OCI-LY7 (cell line): ENCODE measurements at regions not wholly inside any gene's neighbourhood (a gene's known extent, or its start where the extent isn't known, plus 50 kb on each side); places are given as distances from the start of the nearest gene placed in this dataset.

Experiments used
- BruUV-seq: library from RNA; stranded (reverse); fragments of 400-500 nt; replicated peaks from 2 replicates; lab custom pipeline; 2021; lab: Mats Ljungman, UMichigan
- CTCF ChIA-PET: fragments of 300-600 bp; sonication (Branson Sonifier 250); formaldehyde crosslinking; loops from one replicate; lab custom pipeline; 2022; ENCODE audit warnings: antibody characterized with exemption; ENCODE audit not compliant: unreplicated experiment; lab: Charles Lee
- POLR2A ChIA-PET: fragments of 300-600 bp; sonication (Branson Sonifier 250); formaldehyde crosslinking; loops from one replicate; lab custom pipeline; 2022; ENCODE audit warnings: antibody characterized with exemption; lab: Charles Lee
- DNase-seq: peaks from one replicate; pipeline ENCODE4 v3.0.0-alpha.2; 2015; ENCODE audit warnings: low spot score
- H2AFZ ChIP-seq: fragments of 200-600 bp; sonication (generic), shearing (Covaris generic); 2 replicates; pipeline ENCODE4 v1.6.1; 2014; ENCODE audit warnings: mild to moderate bottlenecking, antibody characterized with exemption, low read length, moderate library complexity
- H3K27ac ChIP-seq: fragments of 200-600 bp; sonication (generic); 2 replicates; pipeline ENCODE4 v1.5.1; 2014; ENCODE audit warnings: mixed run types, low read depth, mild to moderate bottlenecking, moderate library complexity, low read length, inconsistent platforms; ENCODE audit not compliant: poor library complexity, severe bottlenecking
- H3K36me3 ChIP-seq: fragments of 200-600 bp; sonication (generic); 2 replicates; pipeline ENCODE4 v1.6.1; 2014; ENCODE audit warnings: mild to moderate bottlenecking, antibody characterized with exemption, low read length, moderate library complexity, mixed read lengths; ENCODE audit not compliant: insufficient read depth
- H3K4me1 ChIP-seq: fragments of 200-600 bp; sonication (generic); 2 replicates; pipeline ENCODE4 v1.5.1; 2014; ENCODE audit warnings: mild to moderate bottlenecking, low read length; ENCODE audit not compliant: insufficient read depth, poor library complexity, severe bottlenecking
- H3K4me2 ChIP-seq: fragments of 200-600 bp; sonication (generic); 2 replicates; pipeline ENCODE4 v1.6.1; 2014; ENCODE audit warnings: mild to moderate bottlenecking, low read length
- H3K4me3 ChIP-seq: fragments of 200-600 bp; sonication (generic); 2 replicates; pipeline ENCODE4 v1.5.1; 2014; ENCODE audit warnings: mild to moderate bottlenecking, low read depth, low read length; ENCODE audit not compliant: poor library complexity, severe bottlenecking
- H3K79me2 ChIP-seq: fragments of 200-600 bp; sonication (generic); 2 replicates; pipeline ENCODE4 v1.6.1; 2016; ENCODE audit warnings: low read depth, mild to moderate bottlenecking, low read length, moderate library complexity, mixed read lengths; ENCODE audit not compliant: insufficient read depth
- H3K9me2 ChIP-seq: fragments of 200-600 bp; sonication (generic); 2 replicates; pipeline ENCODE4 v1.6.1; 2016; ENCODE audit warnings: mild to moderate bottlenecking, low read length, mixed read lengths; ENCODE audit not compliant: insufficient read depth
- H3K9me3 ChIP-seq: fragments of 200-600 bp; sonication (generic); 2 replicates; pipeline ENCODE4 v1.6.1; 2014; ENCODE audit warnings: mild to moderate bottlenecking, mixed run types, low read length, mixed read lengths
- H4K20me1 ChIP-seq: fragments of 200-600 bp; sonication (generic); 2 replicates; pipeline ENCODE4 v1.6.1; 2014; ENCODE audit warnings: mild to moderate bottlenecking, antibody characterized with exemption, low read length, moderate library complexity, mixed read lengths; ENCODE audit not compliant: insufficient read depth
- EZH2phosphoT487 ChIP-seq: fragments of 200-600 bp; sonication (generic); IDR thresholded peaks from 2 replicates; pipeline ENCODE4 v1.6.1; 2018; ENCODE audit warnings: low read depth, borderline replicate concordance, mild to moderate bottlenecking, mixed run types, antibody characterized with exemption, low read length, moderate library complexity, mixed read lengths
- intact Hi-C: fragments of 100-400 bp; cut with micrococcal nuclease; formaldehyde crosslinking; loops from one replicate; pipeline ENCODE4 v1.10.0; 2022; ENCODE audit not compliant: unreplicated experiment
- TF ChIP-seq, protein P1 (sequence below): fragments of 200-600 bp; sonication (generic); conservative IDR thresholded peaks from 2 replicates; pipeline ENCODE4 v1.5.1; 2014; ENCODE audit warnings: mild to moderate bottlenecking, antibody characterized with exemption, low read length, moderate library complexity, mixed read lengths

DNA sequence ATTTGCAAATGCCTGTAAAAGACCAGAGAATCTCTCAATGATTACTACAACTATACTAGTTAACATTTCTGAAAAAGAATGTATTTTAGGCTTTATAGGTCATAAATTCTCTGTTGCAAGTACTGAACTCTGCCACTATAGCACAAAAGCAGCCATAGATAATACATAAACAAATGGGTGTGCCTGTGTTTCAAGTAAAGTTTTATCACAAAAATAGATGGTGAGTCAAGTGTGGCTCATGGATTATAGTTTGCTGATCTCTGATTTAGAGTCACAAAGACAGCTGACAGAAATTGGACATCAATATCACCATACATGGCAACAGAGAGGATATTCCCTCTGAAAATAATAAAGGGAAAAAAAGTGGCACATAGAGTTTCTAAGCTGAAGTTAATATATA, 68.1 kb downstream of the FSCB start:
- H2AFZ ChIP-seq = no peak overlapping the region
- intact Hi-C loops = no loop called here
- CTCF ChIA-PET = no interaction called here
- no peaks in the 10 kb centered on the region for H4K20me1 ChIP-seq
- POLR2A ChIA-PET = interaction anchor here (0.7 kb wide), 1 partner anchor 225 kb away, joined by 5 read pairs; no protein-coding TSS in a partner anchor
- DNase-seq = no peak
- no peaks in the 10 kb centered on the region for H3K9me3 ChIP-seq
- no TSS peak for BruUV-seq
- H3K4me1 ChIP-seq = no peaks in the 10 kb centered on the region
- H3K4me2 ChIP-seq = no peak overlapping the region
- no peak overlapping the region for H3K4me3 ChIP-seq
- TF ChIP-seq, protein P1, sequence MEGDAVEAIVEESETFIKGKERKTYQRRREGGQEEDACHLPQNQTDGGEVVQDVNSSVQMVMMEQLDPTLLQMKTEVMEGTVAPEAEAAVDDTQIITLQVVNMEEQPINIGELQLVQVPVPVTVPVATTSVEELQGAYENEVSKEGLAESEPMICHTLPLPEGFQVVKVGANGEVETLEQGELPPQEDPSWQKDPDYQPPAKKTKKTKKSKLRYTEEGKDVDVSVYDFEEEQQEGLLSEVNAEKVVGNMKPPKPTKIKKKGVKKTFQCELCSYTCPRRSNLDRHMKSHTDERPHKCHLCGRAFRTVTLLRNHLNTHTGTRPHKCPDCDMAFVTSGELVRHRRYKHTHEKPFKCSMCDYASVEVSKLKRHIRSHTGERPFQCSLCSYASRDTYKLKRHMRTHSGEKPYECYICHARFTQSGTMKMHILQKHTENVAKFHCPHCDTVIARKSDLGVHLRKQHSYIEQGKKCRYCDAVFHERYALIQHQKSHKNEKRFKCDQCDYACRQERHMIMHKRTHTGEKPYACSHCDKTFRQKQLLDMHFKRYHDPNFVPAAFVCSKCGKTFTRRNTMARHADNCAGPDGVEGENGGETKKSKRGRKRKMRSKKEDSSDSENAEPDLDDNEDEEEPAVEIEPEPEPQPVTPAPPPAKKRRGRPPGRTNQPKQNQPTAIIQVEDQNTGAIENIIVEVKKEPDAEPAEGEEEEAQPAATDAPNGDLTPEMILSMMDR = no peak
- H3K36me3 ChIP-seq = no peaks in the 10 kb centered on the region
- no peak overlapping the region for H3K27ac ChIP-seq
- no peaks in the 10 kb centered on the region for H3K9me2 ChIP-seq
- no peaks in the 10 kb centered on the region for H3K79me2 ChIP-seq

DNA sequence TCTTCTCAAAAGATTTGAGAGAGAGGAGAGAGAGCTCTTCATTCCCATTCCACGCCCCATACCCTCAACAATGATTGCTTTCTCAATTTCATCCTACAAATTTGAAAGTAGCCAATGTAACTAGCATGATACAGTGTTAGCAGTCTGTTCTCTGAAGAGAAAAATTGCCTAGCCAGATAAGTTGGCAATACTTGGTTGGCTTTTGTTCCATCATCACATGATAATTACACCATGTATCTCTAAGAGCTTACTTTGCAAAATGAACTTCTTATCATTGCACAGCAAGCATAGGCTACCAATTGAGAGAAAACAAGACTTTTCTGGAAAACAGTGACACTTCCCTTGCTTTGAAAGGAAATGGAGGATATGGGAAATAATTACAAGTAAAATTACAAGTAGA, 68.9 kb downstream of the FSCB start:
- Histone ChIP-seq H3K4me3 (no peak overlapping the region), H3K9me2 (no peaks in the 10 kb centered on the region), H2AFZ (no peak overlapping the region), H3K9me3 (no peaks in the 10 kb centered on the region), H4K20me1 (no peaks in the 10 kb centered on the region), H3K36me3 (no peaks in the 10 kb centered on the region), H3K27ac (no peak overlapping the region), H3K4me2 (no peak overlapping the region), H3K79me2 (no peaks in the 10 kb centered on the region), H3K4me1 (no peaks in the 10 kb centered on the region)
- no peak for TF ChIP-seq EZH2phosphoT487
- TF ChIP-seq, protein P1 = no peak
- intact Hi-C loops = no loop called here
- DNase-seq = no peak
- CTCF ChIA-PET = no interaction called here
- POLR2A ChIA-PET = interaction anchor here (1.5 kb wide), 1 partner anchor 11 kb away, joined by 3 read pairs; no protein-coding TSS in a partner anchor
- no TSS peak for BruUV-seq

DNA sequence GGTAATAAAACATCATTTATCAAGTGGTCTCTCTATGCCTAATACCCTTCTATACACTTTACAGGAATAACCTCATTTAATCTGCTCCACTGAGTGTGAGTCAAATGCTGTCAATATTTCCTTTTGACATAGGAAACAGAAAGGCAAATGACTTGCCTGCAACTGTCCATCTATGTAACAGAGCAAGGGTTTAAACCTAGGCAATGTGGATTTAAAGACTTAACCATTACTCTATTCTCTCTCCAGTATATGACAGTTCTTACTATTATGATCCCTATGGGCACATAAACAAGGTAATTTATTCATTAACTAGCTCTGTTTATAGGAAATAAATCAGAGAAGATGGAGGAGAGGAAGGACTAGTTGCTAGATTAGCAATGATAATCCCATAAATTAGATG, 70.6 kb downstream of the FSCB start:
- H3K79me2 ChIP-seq = no peaks in the 10 kb centered on the region
- BruUV-seq = no TSS peak
- TF ChIP-seq EZH2phosphoT487 = no peak
- TF ChIP-seq, protein P1 = no peak
- H3K4me3 ChIP-seq = no peak overlapping the region
- no peak overlapping the region for H2AFZ ChIP-seq
- H3K36me3 ChIP-seq = no peaks in the 10 kb centered on the region
- ChIA-PET CTCF (no interaction called here), POLR2A (interaction anchor here (0.6 to 1.0 kb wide), 2 partner anchors 17 to 497 kb away, joined by 3 read pairs; no protein-coding TSS in a partner anchor)
- no peak overlapping the region for H3K27ac ChIP-seq
- H3K9me3 ChIP-seq = no peaks in the 10 kb centered on the region
- no peaks in the 10 kb centered on the region for H3K4me1 ChIP-seq
- H3K9me2 ChIP-seq = no peaks in the 10 kb centered on the region
- no peaks in the 10 kb centered on the region for H4K20me1 ChIP-seq
- DNase-seq = no peak
- no peak overlapping the region for H3K4me2 ChIP-seq
- intact Hi-C loops = no loop called here
